Raji (cell line): ENCODE measurements at regions not wholly inside any gene's neighbourhood (a gene's known extent, or its start where the extent isn't known, plus 50 kb on each side); places are given as distances from the start of the nearest gene placed in this dataset.

ENCODE experiments used
- POLR2A ChIP-seq: IDR thresholded peaks from 2 replicates; pipeline ENCODE4 v1.6.1; 2011; ENCODE audit warnings: low read depth, low read length, control low read depth; ENCODE audit not compliant: insufficient read depth

- TF ChIP-seq POLR2A: no peak
Observed at GRCh38 chr10:30687698-30688213, 58.2 kb upstream of the LYZL2 start.

- no peak for TF ChIP-seq POLR2A
Observed at GRCh38 chr10:30686708-30687107, 57.2 kb upstream of the LYZL2 start.

- no peak for TF ChIP-seq POLR2A
Observed at GRCh38 chr10:30683496-30683895, 53.9 kb upstream of the LYZL2 start.

- TF ChIP-seq POLR2A: no peak
Observed at GRCh38 chr10:30680908-30681307, 51.4 kb upstream of the LYZL2 start.
